ENCODE measurements at regions not wholly inside any gene's neighbourhood (a gene's known extent, or its start where the extent isn't known, plus 50 kb on each side); places are given as distances from the start of the nearest gene placed in this dataset.

- Mint-ChIP-seq H3K4me3 (no peak overlapping the region), H3K36me3 (ENCODE audit: low read depth) (no peaks in the 10 kb centered on the region), H3K4me1 (ENCODE audit: low read depth) (no peaks in the 10 kb centered on the region), H3K9me3 (peaks cover 2% of the 10 kb centered on the region), H3K27me3 (peaks cover 10% of the 10 kb centered on the region), H3K27ac (no peak overlapping the region)
- Histone ChIP-seq H3K36me3 (ENCODE audit: insufficient read depth, low read length) (no peaks in the 10 kb centered on the region), H3K27me3 (ENCODE audit: control insufficient read depth in 1 of 2, insufficient read depth in 2 of 2, low read length in 2 of 2) (no peaks in the 10 kb centered on the region), H3K9me3 (ENCODE audit: control insufficient read depth in 1 of 2, insufficient read depth in 1 of 2, low read length in 2 of 2) (peaks cover 8 to 33% of the 10 kb centered on the region in 2 experiments), H3K27ac (ENCODE audit: low read depth in 1 of 2, low read length in 2 of 2) (no peak overlapping the region), H3K4me3 (ENCODE audit: low read length) (no peak overlapping the region), H3K4me1 (ENCODE audit: insufficient read depth, low read length) (no peaks in the 10 kb centered on the region)
- DNase-seq, result no peak
- CTCF ChIA-PET, result no interaction called here
- POLR2A ChIA-PET, result no interaction called here
- intact Hi-C loops (cut with DNase I, micrococcal nuclease), result no loop called here
- no peak for TF ChIP-seq CTCF (IDR thresholded peaks at IDR 0.05)
- no peak for ATAC-seq (ENCODE audit: poor library complexity)
Observed at GRCh38 chr17:34781071-34781470, 180.2 kb downstream of the CCT6B start.

- Mint-ChIP-seq H3K27ac (no peak overlapping the region), H3K9me3 (peaks cover 2% of the 10 kb centered on the region), H3K4me1 (ENCODE audit: low read depth) (no peaks in the 10 kb centered on the region), H3K4me3 (no peak overlapping the region), H3K27me3 (peaks cover 13% of the 10 kb centered on the region), H3K36me3 (ENCODE audit: low read depth) (no peaks in the 10 kb centered on the region)
- Histone ChIP-seq H3K9me3 (ENCODE audit: control insufficient read depth in 1 of 2, insufficient read depth in 1 of 2, low read length in 2 of 2) (peaks cover 8 to 29% of the 10 kb centered on the region in 2 experiments), H3K36me3 (ENCODE audit: insufficient read depth, low read length) (no peaks in the 10 kb centered on the region), H3K4me3 (ENCODE audit: low read length) (no peak overlapping the region), H3K4me1 (ENCODE audit: insufficient read depth, low read length) (no peaks in the 10 kb centered on the region), H3K27ac (ENCODE audit: low read depth in 1 of 2, low read length in 2 of 2) (no peak overlapping the region), H3K27me3 (ENCODE audit: control insufficient read depth in 1 of 2, insufficient read depth in 2 of 2, low read length in 2 of 2) (no peaks in the 10 kb centered on the region)
- ATAC-seq (ENCODE audit: poor library complexity), result no peak
- no peak for TF ChIP-seq CTCF (IDR thresholded peaks at IDR 0.05)
- ChIA-PET CTCF (no interaction called here), POLR2A (no interaction called here)
- intact Hi-C loops (cut with DNase I, micrococcal nuclease), result no loop called here
- DNase-seq, result no peak
Observed at GRCh38 chr17:34780438-34780837, 180.8 kb downstream of the CCT6B start.

- H3K27me3 ChIP-seq (ENCODE audit: control insufficient read depth in 1 of 2, insufficient read depth in 2 of 2, low read length in 2 of 2), result peaks cover 3 to 9% of the 10 kb centered on the region in 2 experiments
- DNase-seq, result no peak
- ChIA-PET POLR2A (no interaction called here), CTCF (no interaction called here)
- Mint-ChIP-seq H3K4me1 (ENCODE audit: low read depth) (no peaks in the 10 kb centered on the region), H3K27me3 (peaks cover 25% of the 10 kb centered on the region), H3K4me3 (no peak overlapping the region), H3K27ac (no peak overlapping the region), H3K36me3 (ENCODE audit: low read depth) (no peaks in the 10 kb centered on the region), H3K9me3 (peaks cover 2% of the 10 kb centered on the region)
- no peak for TF ChIP-seq CTCF (IDR thresholded peaks at IDR 0.05)
- peaks cover 8 to 21% of the 10 kb centered on the region in 2 experiments for H3K9me3 ChIP-seq (ENCODE audit: control insufficient read depth in 1 of 2, insufficient read depth in 1 of 2, low read length in 2 of 2)
- H3K4me3 ChIP-seq (ENCODE audit: low read length), result no peak overlapping the region
- no peaks in the 10 kb centered on the region for H3K4me1 ChIP-seq (ENCODE audit: insufficient read depth, low read length)
- no peaks in the 10 kb centered on the region for H3K36me3 ChIP-seq (ENCODE audit: insufficient read depth, low read length)
- intact Hi-C loops (cut with DNase I, micrococcal nuclease), result no loop called here
- H3K27ac ChIP-seq (ENCODE audit: low read depth in 1 of 2, low read length in 2 of 2), result no peak overlapping the region
- ATAC-seq (ENCODE audit: poor library complexity), result no peak
Observed at GRCh38 chr17:34776456-34777443, 184.5 kb downstream of the CCT6B start.

Data from CD4-positive, alpha-beta T cell (primary cell).